Nephron progenitor cell (in vitro differentiated cells): ENCODE measurements at regions not wholly inside any gene's neighbourhood (a gene's known extent, or its start where the extent isn't known, plus 50 kb on each side); places are given as distances from the start of the nearest gene placed in this dataset.

Experiments used
- DNase-seq: peaks from one replicate; pipeline ENCODE4 v3.0.0; 2021
- H3K27ac Mint-ChIP-seq: 2 replicates; pipeline ENCODE4 v1.8.0; 2021; ENCODE audit warnings: mild to moderate bottlenecking, moderate library complexity, mixed read lengths
- H3K27me3 Mint-ChIP-seq: 2 replicates; pipeline ENCODE4 v1.8.0; 2021; ENCODE audit warnings: mild to moderate bottlenecking, low read depth, mixed read lengths; ENCODE audit not compliant: poor library complexity
- H3K36me3 Mint-ChIP-seq: 2 replicates; pipeline ENCODE4 v1.8.0; 2021; ENCODE audit warnings: low read depth, mixed read lengths
- H3K4me1 Mint-ChIP-seq: 2 replicates; pipeline ENCODE4 v1.8.0; 2021; ENCODE audit warnings: mixed read lengths
- H3K4me3 Mint-ChIP-seq: 2 replicates; pipeline ENCODE4 v1.8.0; 2021; ENCODE audit warnings: mild to moderate bottlenecking, moderate library complexity, mixed read lengths
- H3K9me3 Mint-ChIP-seq: 2 replicates; pipeline ENCODE4 v1.8.0; 2021; ENCODE audit warnings: mild to moderate bottlenecking, moderate library complexity, mixed read lengths
- CTCF ChIP-seq: fragments of 200-600 bp; sonication (generic); IDR thresholded peaks from 2 replicates; pipeline ENCODE4 v1.5.0; 2021; ENCODE audit warnings: antibody characterized with exemption

GRCh38 chr6:167580619-167580911 lies 246.1 kb upstream of the AFDN start:
- Mint-ChIP-seq H3K4me1 (peaks cover 36% of the 10 kb centered on the region), H3K9me3 (peaks cover 33% of the 10 kb centered on the region), H3K36me3 (peaks cover 23% of the 10 kb centered on the region), H3K27me3 (peaks cover 13% of the 10 kb centered on the region), H3K27ac (no peak overlapping the region), H3K4me3 (no peak overlapping the region)
- no peak for TF ChIP-seq CTCF
- no peak for DNase-seq

- peaks cover 44% of the 10 kb centered on the region for H3K9me3 Mint-ChIP-seq
- no peak overlapping the region for H3K4me3 Mint-ChIP-seq
- no peak for TF ChIP-seq CTCF
- peaks cover 27% of the 10 kb centered on the region for H3K36me3 Mint-ChIP-seq
- peaks cover 9% of the 10 kb centered on the region for H3K27me3 Mint-ChIP-seq
- H3K27ac Mint-ChIP-seq: no peak overlapping the region
- peaks cover 33% of the 10 kb centered on the region for H3K4me1 Mint-ChIP-seq
- DNase-seq: no peak
Measured at GRCh38 chr6:167581637-167582036, 245.1 kb upstream of the AFDN start.

DNA sequence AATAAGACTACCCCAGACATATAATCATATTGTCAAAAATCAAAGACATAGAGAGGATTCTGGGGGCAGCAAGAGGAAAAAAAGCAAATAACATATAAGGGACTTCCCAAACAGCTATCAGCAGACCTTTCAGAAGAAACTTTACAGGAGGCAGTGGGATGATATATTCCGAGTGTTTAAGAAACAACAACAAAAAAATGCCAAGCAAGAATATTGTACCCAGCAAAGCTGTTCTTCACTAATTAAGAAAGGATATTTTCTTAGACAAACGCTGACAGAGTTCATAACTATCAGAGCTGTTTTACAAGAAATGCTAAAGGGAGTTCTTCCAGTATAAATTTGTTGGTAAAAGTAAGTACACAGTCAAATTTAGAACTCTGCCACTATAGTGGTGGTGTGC lies 243.3 kb upstream of the AFDN start:
- no peak overlapping the region for H3K27ac Mint-ChIP-seq
- DNase-seq: no peak
- peaks cover 27% of the 10 kb centered on the region for H3K36me3 Mint-ChIP-seq
- no peak for TF ChIP-seq CTCF
- peaks cover 5% of the 10 kb centered on the region for H3K27me3 Mint-ChIP-seq
- H3K4me3 Mint-ChIP-seq: no peak overlapping the region
- peaks cover 22% of the 10 kb centered on the region for H3K4me1 Mint-ChIP-seq
- peaks cover 50% of the 10 kb centered on the region for H3K9me3 Mint-ChIP-seq

DNA sequence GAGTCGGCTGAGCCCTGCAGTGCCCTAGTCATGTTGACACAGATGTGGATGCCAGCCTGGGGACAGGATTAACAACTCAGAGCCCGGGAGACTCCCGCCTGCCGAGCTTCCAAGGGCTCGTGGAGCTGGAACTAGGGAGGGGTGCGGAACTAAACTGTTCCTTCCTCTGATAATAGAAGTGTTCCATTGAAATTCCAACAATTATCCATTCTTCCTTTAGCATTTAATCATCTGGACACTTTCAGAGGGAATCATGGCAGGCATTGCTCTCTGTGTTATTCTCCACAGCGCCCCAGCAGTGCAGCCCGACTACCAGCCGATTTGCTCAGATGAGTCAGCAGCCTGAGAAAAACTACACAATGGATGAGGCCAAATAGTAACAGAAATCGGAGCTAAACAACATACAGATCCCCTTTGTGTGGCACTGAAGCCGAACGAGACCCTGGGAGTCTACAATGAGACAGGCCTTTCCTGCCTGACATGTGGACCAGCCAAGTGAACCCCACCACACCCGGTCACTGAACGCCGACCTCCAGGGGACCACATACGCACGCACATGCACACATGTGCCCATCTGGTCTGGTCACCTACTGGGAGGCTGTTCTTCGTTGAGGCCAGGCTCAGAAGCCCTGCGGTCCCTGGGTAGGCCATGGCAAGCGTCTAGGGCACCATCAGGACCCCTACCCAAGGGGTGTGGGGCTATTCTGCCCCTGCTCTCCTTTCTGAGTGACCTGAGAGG lies 238.4 kb upstream of the AFDN start:
- Mint-ChIP-seq H3K36me3 (peaks cover 20% of the 10 kb centered on the region), H3K9me3 (peaks cover 46% of the 10 kb centered on the region), H3K4me1 (peaks cover 8% of the 10 kb centered on the region), H3K27ac (peak overlapping the region; percentile 18), H3K27me3 (peaks cover 8% of the 10 kb centered on the region), H3K4me3 (no peak overlapping the region)
- no peak for TF ChIP-seq CTCF
- DNase-seq: no peak

DNA sequence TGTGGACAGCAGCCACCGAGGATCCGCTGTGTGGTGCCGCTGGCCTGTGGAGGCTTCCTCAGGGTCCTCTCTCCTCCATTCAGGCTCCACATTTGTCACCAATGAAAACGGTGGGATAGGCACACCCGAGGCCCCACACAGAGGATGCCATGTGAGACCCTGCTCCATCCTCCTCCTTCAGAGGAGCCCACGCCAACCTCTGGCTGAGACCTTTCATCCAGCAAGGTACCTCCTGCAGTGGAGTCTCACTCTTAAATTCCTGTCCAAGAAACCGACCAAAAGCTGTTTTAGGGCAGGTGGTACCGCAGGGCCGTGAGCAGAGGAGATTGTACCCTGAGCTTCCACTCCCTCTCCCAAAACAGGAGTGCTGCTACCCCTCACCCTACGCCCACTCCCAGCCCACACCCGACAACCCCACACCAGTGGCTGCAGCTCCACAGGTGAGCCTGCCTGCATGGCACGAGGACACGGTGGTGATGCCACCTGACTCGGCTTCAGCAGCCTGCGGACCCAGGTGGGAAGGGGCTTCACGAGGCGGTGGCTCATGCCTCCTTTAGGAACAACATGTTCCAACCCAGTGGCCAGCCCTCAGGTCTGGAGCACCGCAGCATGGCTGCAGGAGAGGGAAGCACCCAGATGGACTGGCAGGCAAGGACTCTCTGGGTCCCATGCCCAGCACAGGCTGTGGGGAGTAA lies 237.6 kb upstream of the AFDN start:
- no peak overlapping the region for H3K4me3 Mint-ChIP-seq
- DNase-seq: no peak
- peaks cover 4% of the 10 kb centered on the region for H3K27me3 Mint-ChIP-seq
- H3K36me3 Mint-ChIP-seq: peaks cover 15% of the 10 kb centered on the region
- H3K27ac Mint-ChIP-seq: no peak overlapping the region
- H3K9me3 Mint-ChIP-seq: peaks cover 39% of the 10 kb centered on the region
- peaks cover 8% of the 10 kb centered on the region for H3K4me1 Mint-ChIP-seq
- no peak for TF ChIP-seq CTCF

DNA sequence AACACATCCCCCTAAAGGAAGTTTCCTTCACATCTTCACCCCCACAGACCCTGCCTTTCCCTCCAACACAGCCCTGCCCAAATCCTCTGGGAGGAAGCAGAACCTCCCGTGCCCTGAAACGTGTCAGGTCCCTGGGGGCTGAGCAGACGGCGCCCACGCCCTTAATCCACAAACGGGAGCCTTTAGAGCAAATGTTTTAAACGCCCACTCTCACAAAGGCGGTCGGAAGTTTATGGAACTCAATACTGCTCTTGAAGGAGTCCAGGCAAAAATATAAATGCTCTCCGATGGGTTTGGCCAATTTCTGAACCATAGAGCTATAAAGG lies 237.1 kb upstream of the AFDN start:
- Mint-ChIP-seq H3K4me3 (no peak overlapping the region), H3K27me3 (peaks cover 4% of the 10 kb centered on the region), H3K27ac (no peak overlapping the region), H3K9me3 (peaks cover 34% of the 10 kb centered on the region), H3K36me3 (peaks cover 12% of the 10 kb centered on the region), H3K4me1 (peaks cover 8% of the 10 kb centered on the region)
- DNase-seq: no peak
- TF ChIP-seq CTCF: no peak
